Colonic mucosa (tissue), 4 donors: ENCODE measurements at regions not wholly inside any gene's neighbourhood (a gene's known extent, or its start where the extent isn't known, plus 50 kb on each side); places are given as distances from the start of the nearest gene placed in this dataset.

Experiments used
- DNase-seq: peaks from one replicate; pipeline ENCODE4 v3.0.0-alpha.2; 2020
- H3K27ac ChIP-seq: fragments of 200-600 bp; one replicate; pipeline ENCODE4 v1.8.0; 2021
- H3K27me3 ChIP-seq: fragments of 200-600 bp; one replicate; pipeline ENCODE4 v1.8.0; 2021
- H3K36me3 ChIP-seq: fragments of 200-600 bp; one replicate; pipeline ENCODE4 v1.8.0; 2021
- H3K4me1 ChIP-seq: fragments of 200-600 bp; one replicate; pipeline ENCODE4 v1.8.0; 2021; ENCODE audit warnings: mild to moderate bottlenecking
- H3K4me3 ChIP-seq: fragments of 200-600 bp; one replicate; pipeline ENCODE4 v1.8.0; 2021
- H3K9ac ChIP-seq, 2 donors: one replicate each; pipeline ENCODE4 v1.7.0; 2013; ENCODE audit warnings: control low read depth in 2 of 2, low read depth in 2 of 2, low read length in 2 of 2
- H3K9me3 ChIP-seq: fragments of 200-600 bp; one replicate; pipeline ENCODE4 v1.8.0; 2021
- CTCF ChIP-seq: fragments of 200-600 bp; IDR thresholded peaks from one replicate; pipeline ENCODE4 v1.8.0; 2022; ENCODE audit warnings: antibody characterized with exemption, mild to moderate bottlenecking
- intact Hi-C: fragments of 100-400 bp; cut with DNase I; formaldehyde crosslinking; loops from one replicate; pipeline ENCODE4 v1.14.1; 2022
- donor health status: healthy.
- donor health status: DM: no; HTN: no; CAD: no.
- donor health status: DM: no; HTN: no; CAD: no.

- no peaks in the 10 kb centered on the region for H3K9me3 ChIP-seq
- no peaks in the 10 kb centered on the region for H3K36me3 ChIP-seq
- H3K27ac ChIP-seq: no peak overlapping the region
- H3K27me3 ChIP-seq: no peaks in the 10 kb centered on the region
- intact Hi-C loops: no loop called here
- no peak for TF ChIP-seq CTCF
- no peak overlapping the region for H3K4me3 ChIP-seq
- DNase-seq: no peak
- H3K4me1 ChIP-seq: no peaks in the 10 kb centered on the region
- no peak overlapping the region for H3K9ac ChIP-seq
Observed at GRCh38 chr1:69157046-69157756, 410.5 kb upstream of the LRRC7 start.

GRCh38 chr1:69163241-69163640 lies 404.5 kb upstream of the LRRC7 start:
- no peak for TF ChIP-seq CTCF
- Histone ChIP-seq H3K9me3 (no peaks in the 10 kb centered on the region), H3K36me3 (no peaks in the 10 kb centered on the region), H3K4me3 (no peak overlapping the region), H3K27ac (no peak overlapping the region), H3K27me3 (no peaks in the 10 kb centered on the region), H3K9ac (no peak overlapping the region), H3K4me1 (no peaks in the 10 kb centered on the region)
- intact Hi-C loops: no loop called here
- no peak for DNase-seq

GRCh38 chr1:69163779-69164178 lies 403.9 kb upstream of the LRRC7 start:
- Histone ChIP-seq H3K27me3 (no peaks in the 10 kb centered on the region), H3K9me3 (no peaks in the 10 kb centered on the region), H3K27ac (no peak overlapping the region), H3K9ac (no peak overlapping the region), H3K4me3 (no peak overlapping the region), H3K4me1 (no peaks in the 10 kb centered on the region), H3K36me3 (no peaks in the 10 kb centered on the region)
- DNase-seq: no peak
- intact Hi-C loops: no loop called here
- no peak for TF ChIP-seq CTCF

- intact Hi-C loops: no loop called here
- TF ChIP-seq CTCF: no peak
- H3K4me3 ChIP-seq: no peak overlapping the region
Observed at GRCh38 chr1:69167876-69168275, 399.8 kb upstream of the LRRC7 start.

GRCh38 chr1:69171248-69171647 lies 396.5 kb upstream of the LRRC7 start:
- H3K27ac ChIP-seq: no peak overlapping the region
- H3K9me3 ChIP-seq: no peaks in the 10 kb centered on the region
- H3K27me3 ChIP-seq: no peaks in the 10 kb centered on the region
- no peaks in the 10 kb centered on the region for H3K36me3 ChIP-seq
- DNase-seq: no peak
- no peaks in the 10 kb centered on the region for H3K4me1 ChIP-seq
- TF ChIP-seq CTCF: no peak
- no peak overlapping the region for H3K9ac ChIP-seq
- intact Hi-C loops: no loop called here
- no peak overlapping the region for H3K4me3 ChIP-seq

More at GRCh38 chr1:69167876-69168275, 399.8 kb upstream of the LRRC7 start:
- DNase-seq: no peak
- Histone ChIP-seq H3K9me3 (no peaks in the 10 kb centered on the region), H3K4me1 (no peaks in the 10 kb centered on the region), H3K9ac (no peak overlapping the region), H3K27ac (no peak overlapping the region), H3K27me3 (no peaks in the 10 kb centered on the region), H3K36me3 (no peaks in the 10 kb centered on the region)
